ENCODE measurements at regions not wholly inside any gene's neighbourhood (a gene's known extent, or its start where the extent isn't known, plus 50 kb on each side); places are given as distances from the start of the nearest gene placed in this dataset.

GRCh38 chr9:28779243-28779642 is 1206.0 kb upstream of the C9orf72 start:
- Histone ChIP-seq H3K4me2 (ENCODE audit: control insufficient read depth, extremely low read depth, insufficient read depth, low read depth, low read length) (no peak overlapping the region), H3K36me3 (ENCODE audit: control insufficient read depth in 2 of 2, extremely low read depth in 1 of 2, insufficient read depth in 2 of 2, low read length in 2 of 2) (no peaks in the 10 kb centered on the region), H4K20me1 (ENCODE audit: control insufficient read depth, extremely low read depth, insufficient read depth, low read length) (no peaks in the 10 kb centered on the region), H3K27me3 (ENCODE audit: control insufficient read depth, extremely low read depth, insufficient read depth, low read length) (no peaks in the 10 kb centered on the region), H3K27ac (ENCODE audit: control insufficient read depth, insufficient read depth, low read length) (no peak overlapping the region), H3K9ac (ENCODE audit: control insufficient read depth, extremely low read depth, insufficient read depth, low read length) (no peak overlapping the region), H3K9me3 (ENCODE audit: control insufficient read depth, low read depth, low read length) (no peaks in the 10 kb centered on the region), H2AFZ (ENCODE audit: control insufficient read depth, low read length) (no peak overlapping the region), H3K9me1 (ENCODE audit: control insufficient read depth, extremely low read depth, insufficient read depth, low read length) (no peaks in the 10 kb centered on the region), H3K4me3 (ENCODE audit: control insufficient read depth in 2 of 3, extremely low read depth in 1 of 3, insufficient read depth in 2 of 3, low read depth in 1 of 3, low read length in 3 of 3) (no peak overlapping the region), H3K4me1 (ENCODE audit: control insufficient read depth, extremely low read depth, insufficient read depth, low read length) (peaks cover 7% of the 10 kb centered on the region), H3K79me2 (ENCODE audit: control insufficient read depth, insufficient read depth, low read length) (no peaks in the 10 kb centered on the region)
- dilution Hi-C loops (cut with MboI; ENCODE audit: extremely low pct_ligation_motif_present, low sequenced_read_pairs), result no loop called here
- TF ChIP-seq CTCF (optimal IDR thresholded peaks at IDR 0.05 in 1 of 3, IDR thresholded peaks at IDR 0.05 in 1 of 3, conservative IDR thresholded peaks at IDR 0.05 in 1 of 3; ENCODE audit: extremely low read depth in 1 of 3, insufficient read depth in 2 of 3, low read length in 3 of 3), result no peak
- no peak for TF ChIP-seq EZH2 (IDR thresholded peaks at IDR 0.05; ENCODE audit: low read length)
- FAIRE-seq (no peak), DNase-seq (ENCODE audit: low read depth, low spot score) (no peak)

DNA sequence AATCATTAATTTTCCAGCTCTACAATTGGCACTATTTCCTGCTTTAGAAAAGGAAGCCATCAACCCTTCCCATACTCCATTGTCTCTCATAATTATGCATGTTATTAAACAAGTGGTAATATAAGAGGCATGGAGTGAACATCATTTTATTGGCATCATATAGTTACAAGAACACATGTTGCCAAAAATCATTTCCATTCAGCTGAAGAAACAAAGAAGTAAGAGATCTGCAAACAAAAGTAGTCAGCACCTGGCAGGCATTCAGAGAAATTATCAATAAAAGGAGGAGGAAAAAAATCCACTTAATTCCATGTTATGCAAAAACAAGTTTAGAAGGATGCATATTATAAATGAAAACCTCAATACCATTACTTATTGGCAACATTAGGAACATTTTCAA is 1208.2 kb upstream of the C9orf72 start:
- no peak overlapping the region for H3K4me3 ChIP-seq (ENCODE audit: control insufficient read depth in 2 of 3, extremely low read depth in 1 of 3, insufficient read depth in 2 of 3, low read depth in 1 of 3, low read length in 3 of 3)
- H3K27ac ChIP-seq (ENCODE audit: control insufficient read depth, insufficient read depth, low read length), result no peak overlapping the region
- H3K9me1 ChIP-seq (ENCODE audit: control insufficient read depth, extremely low read depth, insufficient read depth, low read length), result no peaks in the 10 kb centered on the region
- H3K9ac ChIP-seq (ENCODE audit: control insufficient read depth, extremely low read depth, insufficient read depth, low read length), result no peak overlapping the region
- no peaks in the 10 kb centered on the region for H3K36me3 ChIP-seq (ENCODE audit: control insufficient read depth in 2 of 2, extremely low read depth in 1 of 2, insufficient read depth in 2 of 2, low read length in 2 of 2)
- no peaks in the 10 kb centered on the region for H3K27me3 ChIP-seq (ENCODE audit: control insufficient read depth, extremely low read depth, insufficient read depth, low read length)
- H3K9me3 ChIP-seq (ENCODE audit: control insufficient read depth, low read depth, low read length), result no peaks in the 10 kb centered on the region
- no peak for DNase-seq (ENCODE audit: low read depth, low spot score)
- dilution Hi-C loops (cut with MboI; ENCODE audit: extremely low pct_ligation_motif_present, low sequenced_read_pairs), result no loop called here
- no peaks in the 10 kb centered on the region for H3K79me2 ChIP-seq (ENCODE audit: control insufficient read depth, insufficient read depth, low read length)
- peaks cover 7% of the 10 kb centered on the region for H3K4me1 ChIP-seq (ENCODE audit: control insufficient read depth, extremely low read depth, insufficient read depth, low read length)
- no peak overlapping the region for H3K4me2 ChIP-seq (ENCODE audit: control insufficient read depth, extremely low read depth, insufficient read depth, low read depth, low read length)
- no peak for TF ChIP-seq CTCF (optimal IDR thresholded peaks at IDR 0.05 in 1 of 3, IDR thresholded peaks at IDR 0.05 in 1 of 3, conservative IDR thresholded peaks at IDR 0.05 in 1 of 3; ENCODE audit: extremely low read depth in 1 of 3, insufficient read depth in 2 of 3, low read length in 3 of 3)
- TF ChIP-seq EZH2 (IDR thresholded peaks at IDR 0.05; ENCODE audit: low read length), result no peak
- no peak overlapping the region for H2AFZ ChIP-seq (ENCODE audit: control insufficient read depth, low read length)
- no peaks in the 10 kb centered on the region for H4K20me1 ChIP-seq (ENCODE audit: control insufficient read depth, extremely low read depth, insufficient read depth, low read length)
- FAIRE-seq, result no peak

Data from keratinocyte (primary cell).